RWPE2 (cell line): ENCODE measurements at regions not wholly inside any gene's neighbourhood (a gene's known extent, or its start where the extent isn't known, plus 50 kb on each side); places are given as distances from the start of the nearest gene placed in this dataset.

Experiments
- ATAC-seq: fragments of 200-7000 bp; cut with Tn5 transposase; 3 replicates; pipeline ENCODE4 v1.9.1; 2021; ENCODE audit warnings: low read depth
- DNase-seq: peaks from one replicate; pipeline ENCODE4 v3.0.0-alpha.2; 2020; ENCODE audit warnings: low spot score
- H3K27ac ChIP-seq: fragments of 450-650 bp; 2 replicates; pipeline ENCODE4 v1.5.1; 2017; ENCODE audit warnings: mild to moderate bottlenecking; ENCODE audit not compliant: poor library complexity, severe bottlenecking
- H3K27me3 ChIP-seq: fragments of 250-450 bp; sonication (Bioruptor Pico); 2 replicates; pipeline ENCODE4 v1.5.1; 2021; ENCODE audit warnings: mild to moderate bottlenecking, moderate library complexity; ENCODE audit not compliant: insufficient read depth, poor library complexity, severe bottlenecking
- H3K36me3 ChIP-seq: fragments of 250-450 bp; sonication (Bioruptor Pico); 2 replicates; pipeline ENCODE4 v1.5.1; 2020; ENCODE audit warnings: low read depth, mild to moderate bottlenecking, moderate library complexity
- H3K4me1 ChIP-seq: fragments of 250-450 bp; sonication (Bioruptor Pico); 2 replicates; pipeline ENCODE4 v1.5.1; 2021; ENCODE audit warnings: mild to moderate bottlenecking, moderate library complexity; ENCODE audit not compliant: insufficient read depth, poor library complexity, severe bottlenecking
- H3K4me3 ChIP-seq: fragments of 250-450 bp; sonication (Bioruptor Pico); 2 replicates; pipeline ENCODE4 v1.5.1; 2021; ENCODE audit warnings: mild to moderate bottlenecking, moderate library complexity; ENCODE audit not compliant: severe bottlenecking
- H3K9me3 ChIP-seq: fragments of 250-450 bp; sonication (Bioruptor Pico); 2 replicates; pipeline ENCODE4 v1.5.1; 2021; ENCODE audit warnings: mild to moderate bottlenecking, moderate library complexity; ENCODE audit not compliant: severe bottlenecking
- TF ChIP-seq, protein P1 (sequence below): fragments of 450-650 bp; IDR thresholded peaks from one replicate; pipeline ENCODE4 v1.5.1; 2017; ENCODE audit warnings: mild to moderate bottlenecking, moderate library complexity; ENCODE audit not compliant: poor library complexity, severe bottlenecking

GRCh38 chr5:125162714-125163113, 416.3 kb upstream of the ZNF608 start:
- TF ChIP-seq, protein P1, sequence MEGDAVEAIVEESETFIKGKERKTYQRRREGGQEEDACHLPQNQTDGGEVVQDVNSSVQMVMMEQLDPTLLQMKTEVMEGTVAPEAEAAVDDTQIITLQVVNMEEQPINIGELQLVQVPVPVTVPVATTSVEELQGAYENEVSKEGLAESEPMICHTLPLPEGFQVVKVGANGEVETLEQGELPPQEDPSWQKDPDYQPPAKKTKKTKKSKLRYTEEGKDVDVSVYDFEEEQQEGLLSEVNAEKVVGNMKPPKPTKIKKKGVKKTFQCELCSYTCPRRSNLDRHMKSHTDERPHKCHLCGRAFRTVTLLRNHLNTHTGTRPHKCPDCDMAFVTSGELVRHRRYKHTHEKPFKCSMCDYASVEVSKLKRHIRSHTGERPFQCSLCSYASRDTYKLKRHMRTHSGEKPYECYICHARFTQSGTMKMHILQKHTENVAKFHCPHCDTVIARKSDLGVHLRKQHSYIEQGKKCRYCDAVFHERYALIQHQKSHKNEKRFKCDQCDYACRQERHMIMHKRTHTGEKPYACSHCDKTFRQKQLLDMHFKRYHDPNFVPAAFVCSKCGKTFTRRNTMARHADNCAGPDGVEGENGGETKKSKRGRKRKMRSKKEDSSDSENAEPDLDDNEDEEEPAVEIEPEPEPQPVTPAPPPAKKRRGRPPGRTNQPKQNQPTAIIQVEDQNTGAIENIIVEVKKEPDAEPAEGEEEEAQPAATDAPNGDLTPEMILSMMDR = no peak
- ATAC-seq (no peak), DNase-seq (no peak)
- no peaks in the 10 kb centered on the region for H3K36me3 ChIP-seq
- H3K27ac ChIP-seq = no peak overlapping the region
- H3K27me3 ChIP-seq = no peaks in the 10 kb centered on the region
- H3K9me3 ChIP-seq = peaks cover 4% of the 10 kb centered on the region
- H3K4me1 ChIP-seq = no peaks in the 10 kb centered on the region
- no peak overlapping the region for H3K4me3 ChIP-seq

DNA sequence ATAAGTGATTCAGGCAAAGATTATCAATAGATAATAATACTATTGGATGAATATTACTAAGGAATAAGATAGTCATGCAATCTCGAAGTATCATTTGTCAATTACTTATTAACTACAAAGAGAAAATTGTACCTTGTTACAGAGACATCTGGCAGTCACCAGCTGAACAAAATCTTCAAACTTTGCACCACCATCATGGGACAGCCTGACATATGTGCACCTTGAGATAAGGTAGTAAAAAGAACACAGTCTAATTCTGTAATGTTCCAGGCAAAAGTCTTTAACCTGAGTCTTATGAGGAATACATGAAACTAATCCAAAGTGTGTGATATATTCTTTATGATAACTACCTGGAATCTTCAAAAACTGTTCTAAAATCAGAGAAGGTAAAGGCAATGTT, 423.0 kb upstream of the ZNF608 start:
- TF ChIP-seq, protein P1 = no peak

GRCh38 chr5:125171641-125172040, 425.2 kb upstream of the ZNF608 start:
- H3K27me3 ChIP-seq = no peaks in the 10 kb centered on the region
- peaks cover 4% of the 10 kb centered on the region for H3K9me3 ChIP-seq
- no peaks in the 10 kb centered on the region for H3K36me3 ChIP-seq
- ATAC-seq (no peak), DNase-seq (no peak)
- no peak overlapping the region for H3K27ac ChIP-seq
- peaks cover 5% of the 10 kb centered on the region for H3K4me1 ChIP-seq
- TF ChIP-seq, protein P1 = no peak
- no peak overlapping the region for H3K4me3 ChIP-seq

More for the DNA sequence above, 423.0 kb upstream of the ZNF608 start:
- Histone ChIP-seq H3K36me3 (no peaks in the 10 kb centered on the region), H3K27me3 (no peaks in the 10 kb centered on the region), H3K4me3 (no peak overlapping the region), H3K4me1 (no peaks in the 10 kb centered on the region), H3K9me3 (peaks cover 4% of the 10 kb centered on the region), H3K27ac (no peak overlapping the region)
- ATAC-seq = no peak
- no peak for DNase-seq

GRCh38 chr5:125175348-125176004, 429.0 kb upstream of the ZNF608 start:
- peak overlapping the region; percentile 28 for H3K27ac ChIP-seq
- H3K4me1 ChIP-seq = peaks cover 5% of the 10 kb centered on the region
- no peak overlapping the region for H3K4me3 ChIP-seq
- DNase-seq (no peak), ATAC-seq (no peak; the same call in 2 of the 3 replicates)
- H3K36me3 ChIP-seq = no peaks in the 10 kb centered on the region
- H3K9me3 ChIP-seq = no peaks in the 10 kb centered on the region
- TF ChIP-seq, protein P1 = no peak
- no peaks in the 10 kb centered on the region for H3K27me3 ChIP-seq

DNA sequence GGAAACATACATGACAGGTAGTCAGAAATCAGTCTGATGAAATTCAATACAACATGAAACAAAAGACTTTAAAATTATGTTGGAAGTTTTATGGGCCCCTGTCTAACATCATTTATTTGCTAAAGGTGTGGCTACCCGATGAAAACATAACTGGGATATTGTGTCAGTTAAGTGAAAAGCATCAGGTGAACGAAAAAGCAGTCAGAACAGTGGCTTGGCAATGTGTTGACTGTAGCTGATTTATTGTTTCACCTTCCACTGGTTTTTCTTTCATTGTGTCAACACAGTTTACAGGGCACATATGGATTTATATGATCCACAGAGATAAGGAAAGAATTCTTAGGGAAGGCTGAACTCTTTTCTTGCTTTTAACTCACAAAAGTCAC, 429.6 kb upstream of the ZNF608 start:
- no peak overlapping the region for H3K4me3 ChIP-seq
- DNase-seq = no peak
- H3K27me3 ChIP-seq = no peaks in the 10 kb centered on the region
- H3K36me3 ChIP-seq = no peaks in the 10 kb centered on the region
- TF ChIP-seq, protein P1 = no peak
- H3K27ac ChIP-seq = peak overlapping the region; percentile 28
- H3K4me1 ChIP-seq = peaks cover 5% of the 10 kb centered on the region
- H3K9me3 ChIP-seq = no peaks in the 10 kb centered on the region
- ATAC-seq = peak; percentile 91
